ENCODE measurements at regions not wholly inside any gene's neighbourhood (a gene's known extent, or its start where the extent isn't known, plus 50 kb on each side); places are given as distances from the start of the nearest gene placed in this dataset.
"Not testable (repeated sequence)": the region's sequence is repeated elsewhere in the genome, so short reads cannot be mapped to it uniquely, and the experiment has no call there.

- no peak for DNase-seq (ENCODE audit: low read depth in 2 of 2)
Observed at GRCh38 chr3:176206809-176207208, 990.5 kb downstream of the TBL1XR1 start.

GRCh38 chr3:176202652-176203051 is 994.6 kb downstream of the TBL1XR1 start:
- no peak for DNase-seq (ENCODE audit: low read depth in 2 of 2)

- no peak for DNase-seq (ENCODE audit: low read depth in 2 of 2)
Observed at GRCh38 chr3:176193032-176193730, 1004.1 kb downstream of the TBL1XR1 start.

GRCh38 chr3:176190755-176191154 is 1006.5 kb downstream of the TBL1XR1 start:
- DNase-seq (ENCODE audit: low read depth in 2 of 2), result no peak

GRCh38 chr3:176183181-176183580 is 1014.1 kb downstream of the TBL1XR1 start:
- no peak for DNase-seq (ENCODE audit: low read depth in 2 of 2)

- no peak for DNase-seq (ENCODE audit: low read depth in 2 of 2)
Observed at GRCh38 chr3:176174060-176174459, 1023.2 kb downstream of the TBL1XR1 start.

- DNase-seq (ENCODE audit: low read depth in 2 of 2), result no peak
Observed at GRCh38 chr3:176172492-176172891, 1024.8 kb downstream of the TBL1XR1 start.

- DNase-seq (ENCODE audit: low read depth in 2 of 2), result no peak
Observed at GRCh38 chr3:176167272-176167671, 1030.0 kb downstream of the TBL1XR1 start.

GRCh38 chr3:176160997-176161396 is 1036.3 kb downstream of the TBL1XR1 start:
- DNase-seq (ENCODE audit: low read depth in 2 of 2), result no peak

GRCh38 chr3:176159796-176160195 is 1037.5 kb downstream of the TBL1XR1 start:
- no peak for DNase-seq (ENCODE audit: low read depth in 2 of 2)

- no peak for DNase-seq (ENCODE audit: low read depth in 2 of 2)
Observed at GRCh38 chr3:176155012-176155411, 1042.3 kb downstream of the TBL1XR1 start.

GRCh38 chr3:176149567-176149966 is 1047.7 kb downstream of the TBL1XR1 start:
- DNase-seq (ENCODE audit: low read depth in 2 of 2), result no peak

GRCh38 chr3:176147251-176147650 is 1050.0 kb downstream of the TBL1XR1 start:
- no peak for DNase-seq (ENCODE audit: low read depth in 2 of 2)

GRCh38 chr3:176141837-176142236 is 1055.4 kb downstream of the TBL1XR1 start:
- DNase-seq (ENCODE audit: low read depth in 2 of 2), result no peak

GRCh38 chr3:176120507-176120906 is 1076.8 kb downstream of the TBL1XR1 start:
- DNase-seq (ENCODE audit: low read depth in 2 of 2), result no peak

- DNase-seq (ENCODE audit: low read depth in 2 of 2), result no peak
Observed at GRCh38 chr3:176119826-176120225, 1077.5 kb downstream of the TBL1XR1 start.

GRCh38 chr3:176106380-176106779 is 1090.9 kb downstream of the TBL1XR1 start:
- no peak for DNase-seq (ENCODE audit: low read depth in 2 of 2)

- DNase-seq (ENCODE audit: low read depth in 2 of 2), result no peak
Observed at GRCh38 chr3:176097027-176097426, 1100.3 kb downstream of the TBL1XR1 start.

- not testable (repeated sequence) for DNase-seq (ENCODE audit: low read depth in 2 of 2)
Observed at GRCh38 chr3:176093892-176094291, 1103.4 kb downstream of the TBL1XR1 start.

- DNase-seq (ENCODE audit: low read depth in 2 of 2), result no peak
Observed at GRCh38 chr3:176090727-176091126, 1106.6 kb downstream of the TBL1XR1 start.

GRCh38 chr3:176088962-176089383 is 1108.3 kb downstream of the TBL1XR1 start:
- DNase-seq (ENCODE audit: low read depth in 2 of 2), result no peak

- no peak for DNase-seq (ENCODE audit: low read depth in 2 of 2)
Observed at GRCh38 chr3:176087066-176087697, 1110.1 kb downstream of the TBL1XR1 start.

- DNase-seq (ENCODE audit: low read depth in 2 of 2), result no peak
Observed at GRCh38 chr3:176079785-176080184, 1117.5 kb downstream of the TBL1XR1 start.

GRCh38 chr3:176078906-176079305 is 1118.4 kb downstream of the TBL1XR1 start:
- DNase-seq (ENCODE audit: low read depth in 2 of 2), result no peak

Measured in stimulated activated CD8-positive, alpha-beta memory T cell treated with anti-CD3 and anti-CD28 coated beads, Interleukin-7, amount 100 ng/mL, for 1 hour (primary cell).